ENCODE measurements at regions not wholly inside any gene's neighbourhood (a gene's known extent, or its start where the extent isn't known, plus 50 kb on each side); places are given as distances from the start of the nearest gene placed in this dataset.

- TF ChIP-seq TAF1 (IDR thresholded peaks at IDR 0.05; ENCODE audit: low read depth, low read length): no peak
- TF ChIP-seq POLR2A (IDR thresholded peaks at IDR 0.05; ENCODE audit: low read depth, low read length): no peak
- TF ChIP-seq POLR2AphosphoS5 (IDR thresholded peaks at IDR 0.05; ENCODE audit: low read depth, low read length): no peak
- TF ChIP-seq SPI1 (IDR thresholded peaks at IDR 0.05; ENCODE audit: low read depth, low read length): no peak
- TF ChIP-seq PAX5 (IDR thresholded peaks at IDR 0.05; ENCODE audit: insufficient read depth, low read length, severe bottlenecking): no peak
Measured at GRCh38 chr6:167575158-167575696, 250.3 kb downstream of the TTLL2 start.
